C1 segment of cervical spinal cord (tissue), 14 donors: ENCODE measurements at regions not wholly inside any gene's neighbourhood (a gene's known extent, or its start where the extent isn't known, plus 50 kb on each side); places are given as distances from the start of the nearest gene placed in this dataset.

ENCODE experiments used
- DNase-seq, 14 donors: peaks; one replicate each; lab custom pipeline; 2025; lab: John Stamatoyannopoulos, UW

- DNase-seq, result no peak
Observed at GRCh38 chr4:120432301-120432860, 365.7 kb upstream of the MAD2L1 start.

GRCh38 chr4:120431180-120431579 is 364.5 kb upstream of the MAD2L1 start:
- no peak for DNase-seq

GRCh38 chr4:120418146-120418545 is 351.5 kb upstream of the MAD2L1 start:
- no peak for DNase-seq

GRCh38 chr4:120415896-120416295 is 349.2 kb upstream of the MAD2L1 start:
- DNase-seq, result no peak

GRCh38 chr4:120406960-120407359 is 340.3 kb upstream of the MAD2L1 start:
- DNase-seq, result no peak

- no peak for DNase-seq
Observed at GRCh38 chr4:120403296-120403695, 336.6 kb upstream of the MAD2L1 start.

GRCh38 chr4:120400441-120400840 is 333.8 kb upstream of the MAD2L1 start:
- no peak for DNase-seq

GRCh38 chr4:120399826-120400225 is 333.2 kb upstream of the MAD2L1 start:
- DNase-seq, result no peak

GRCh38 chr4:120395746-120396145 is 329.1 kb upstream of the MAD2L1 start:
- DNase-seq, result no peak

GRCh38 chr4:120355881-120356280 is 289.2 kb upstream of the MAD2L1 start:
- DNase-seq, result no peak

- no peak for DNase-seq
Observed at GRCh38 chr4:120354381-120354780, 287.7 kb upstream of the MAD2L1 start.

- no peak for DNase-seq
Observed at GRCh38 chr4:120353235-120353634, 286.6 kb upstream of the MAD2L1 start.

GRCh38 chr4:120352739-120353138 is 286.1 kb upstream of the MAD2L1 start:
- DNase-seq, result no peak

GRCh38 chr4:120348948-120349347 is 282.3 kb upstream of the MAD2L1 start:
- no peak for DNase-seq

- no peak for DNase-seq
Observed at GRCh38 chr4:120348521-120348920, 281.9 kb upstream of the MAD2L1 start.

GRCh38 chr4:120331486-120332370 is 265.1 kb upstream of the MAD2L1 start:
- no peak for DNase-seq

GRCh38 chr4:120329386-120329785 is 262.7 kb upstream of the MAD2L1 start:
- no peak for DNase-seq

GRCh38 chr4:120327276-120327675 is 260.6 kb upstream of the MAD2L1 start:
- no peak for DNase-seq

- no peak for DNase-seq
Observed at GRCh38 chr4:120319046-120319767, 252.6 kb upstream of the MAD2L1 start.

GRCh38 chr4:120318196-120318846 is 251.7 kb upstream of the MAD2L1 start:
- DNase-seq, result no peak

- DNase-seq, result no peak
Observed at GRCh38 chr4:120317713-120318112, 251.1 kb upstream of the MAD2L1 start.

- no peak for DNase-seq
Observed at GRCh38 chr4:120316416-120316815, 249.8 kb upstream of the MAD2L1 start.
